ENCODE measurements at regions not wholly inside any gene's neighbourhood (a gene's known extent, or its start where the extent isn't known, plus 50 kb on each side); places are given as distances from the start of the nearest gene placed in this dataset.

DNA sequence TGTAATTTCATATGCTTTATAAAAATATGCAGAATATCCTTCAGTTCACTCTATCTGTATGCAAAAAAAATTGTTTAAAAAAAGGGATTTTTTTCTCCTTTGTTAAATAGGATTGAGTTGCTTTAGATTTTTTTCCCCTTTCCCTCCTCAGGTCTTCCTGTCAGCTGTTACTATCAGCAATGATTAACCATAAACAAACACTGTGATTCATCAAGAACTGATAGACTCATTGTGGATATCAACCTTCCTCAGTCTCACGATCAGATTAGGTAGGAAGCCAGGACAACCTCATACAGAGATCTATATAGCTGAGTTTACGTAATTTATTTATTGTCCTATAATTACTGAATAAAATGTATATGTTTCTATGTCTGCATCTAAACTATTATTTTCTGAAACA is 2136.2 kb upstream of the CELF4 start:
- Histone ChIP-seq H3K9me3 (ENCODE audit: control insufficient read depth, low read length) (no peaks in the 10 kb centered on the region), H4K8ac (ENCODE audit: low read length) (no peak overlapping the region), H3K36me3 (ENCODE audit: control insufficient read depth in 1 of 2, insufficient read depth in 2 of 2, low read depth in 1 of 2, low read length in 2 of 2) (no peaks in the 10 kb centered on the region), H2BK12ac (ENCODE audit: low read length in 2 of 2) (no peak overlapping the region), H2BK120ac (ENCODE audit: low read depth, low read length) (no peak overlapping the region), H4K91ac (ENCODE audit: low read length) (no peak overlapping the region), H3K9ac (ENCODE audit: low read length) (no peak overlapping the region), H3K79me1 (replicated peaks; ENCODE audit: low read length, poor library complexity, severe bottlenecking) (no peaks in the 10 kb centered on the region), H3K23ac (ENCODE audit: low read length in 2 of 2) (no peak overlapping the region), H3K27ac (ENCODE audit: low read length, poor library complexity, severe bottlenecking) (no peak overlapping the region), H3K4ac (ENCODE audit: low read depth in 1 of 2, low read length in 2 of 2) (no peak overlapping the region), H3K14ac (ENCODE audit: low read length in 2 of 2) (no peak overlapping the region), H2BK5ac (ENCODE audit: low read depth, low read length, poor library complexity, severe bottlenecking) (no peak overlapping the region), H3K27me3 (ENCODE audit: control insufficient read depth in 1 of 2, insufficient read depth in 1 of 2, low read length in 2 of 2) (no peaks in the 10 kb centered on the region), H3K18ac (ENCODE audit: low read depth in 1 of 2, low read length in 2 of 2) (no peak overlapping the region), H2BK15ac (ENCODE audit: low read depth, poor library complexity, severe bottlenecking) (no peak overlapping the region), H2AFZ (ENCODE audit: low read depth, low read length) (no peak overlapping the region), H3K4me1 (ENCODE audit: control insufficient read depth, insufficient read depth, low read depth, low read length) (no peaks in the 10 kb centered on the region), H3K4me3 (ENCODE audit: insufficient read depth in 1 of 2, low read depth in 1 of 2, low read length in 2 of 2) (no peak overlapping the region), H2AK5ac (ENCODE audit: low read length, severe bottlenecking) (no peak overlapping the region), H3K4me2 (ENCODE audit: low read length, poor library complexity, severe bottlenecking) (no peak overlapping the region)
- WGBS: no CpG with 5 or more reads among the region's 2 CpGs
- peak; percentile 47 for DNase-seq

DNA sequence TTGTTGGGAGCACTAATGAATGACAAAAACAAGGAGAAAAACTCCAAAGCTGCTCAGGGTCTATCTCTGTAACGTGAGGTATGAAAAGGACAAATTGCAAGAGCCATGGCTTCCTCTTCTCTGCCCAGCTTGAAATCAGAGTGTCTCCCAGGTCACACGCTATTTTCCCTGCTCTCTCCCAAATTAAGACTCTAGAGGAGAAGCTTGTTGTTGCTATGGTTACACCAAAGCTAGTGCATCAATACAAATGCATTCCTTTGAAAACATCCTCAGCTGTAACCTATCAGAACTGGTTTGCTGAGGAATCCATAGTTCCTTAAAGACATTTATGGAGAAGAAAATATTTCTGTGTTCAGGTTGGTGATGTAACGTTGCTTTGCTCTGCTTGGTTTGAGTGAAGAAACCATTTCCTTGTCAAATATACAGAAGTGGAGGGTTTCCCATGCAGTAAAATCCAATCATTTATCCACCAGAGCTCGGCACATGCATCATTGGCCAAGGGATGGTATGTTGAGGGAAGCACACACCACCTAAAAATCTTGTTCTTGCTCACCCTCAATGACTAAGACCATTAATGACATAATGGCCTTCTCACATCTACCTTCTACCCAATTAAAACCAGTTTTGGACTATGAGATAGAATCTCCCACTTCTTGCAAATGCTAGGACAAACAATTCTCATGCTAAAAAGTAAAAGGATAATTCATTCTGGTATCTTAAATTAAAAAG is 2135.6 kb upstream of the CELF4 start:
- no peak overlapping the region for H4K91ac ChIP-seq (ENCODE audit: low read length)
- H3K36me3 ChIP-seq (ENCODE audit: control insufficient read depth in 1 of 2, insufficient read depth in 2 of 2, low read depth in 1 of 2, low read length in 2 of 2): no peaks in the 10 kb centered on the region
- H3K9ac ChIP-seq (ENCODE audit: low read length): no peak overlapping the region
- H2AFZ ChIP-seq (ENCODE audit: low read depth, low read length): no peak overlapping the region
- 98% methylated on average over 3 of the region's 4 CpGs for WGBS
- H3K79me1 ChIP-seq (replicated peaks; ENCODE audit: low read length, poor library complexity, severe bottlenecking): no peaks in the 10 kb centered on the region
- H3K4me1 ChIP-seq (ENCODE audit: control insufficient read depth, insufficient read depth, low read depth, low read length): no peaks in the 10 kb centered on the region
- no peak overlapping the region for H3K27ac ChIP-seq (ENCODE audit: low read length, poor library complexity, severe bottlenecking)
- H3K18ac ChIP-seq (ENCODE audit: low read depth in 1 of 2, low read length in 2 of 2): no peak overlapping the region
- H3K14ac ChIP-seq (ENCODE audit: low read length in 2 of 2): no peak overlapping the region
- H3K4ac ChIP-seq (ENCODE audit: low read depth in 1 of 2, low read length in 2 of 2): no peak overlapping the region
- H3K27me3 ChIP-seq (ENCODE audit: control insufficient read depth in 1 of 2, insufficient read depth in 1 of 2, low read length in 2 of 2): no peaks in the 10 kb centered on the region
- H2BK12ac ChIP-seq (ENCODE audit: low read length in 2 of 2): no peak overlapping the region
- no peak overlapping the region for H3K4me3 ChIP-seq (ENCODE audit: insufficient read depth in 1 of 2, low read depth in 1 of 2, low read length in 2 of 2)
- H2BK120ac ChIP-seq (ENCODE audit: low read depth, low read length): no peak overlapping the region
- H3K9me3 ChIP-seq (ENCODE audit: control insufficient read depth, low read length): no peaks in the 10 kb centered on the region
- no peak overlapping the region for H3K23ac ChIP-seq (ENCODE audit: low read length in 2 of 2)
- H4K8ac ChIP-seq (ENCODE audit: low read length): no peak overlapping the region
- H2BK15ac ChIP-seq (ENCODE audit: low read depth, poor library complexity, severe bottlenecking): no peak overlapping the region
- H2BK5ac ChIP-seq (ENCODE audit: low read depth, low read length, poor library complexity, severe bottlenecking): no peak overlapping the region
- H2AK5ac ChIP-seq (ENCODE audit: low read length, severe bottlenecking): no peak overlapping the region
- H3K4me2 ChIP-seq (ENCODE audit: low read length, poor library complexity, severe bottlenecking): no peak overlapping the region
- no peak for DNase-seq

GRCh38 chr18:39699340-39699964 is 2133.9 kb upstream of the CELF4 start:
- Histone ChIP-seq H3K27ac (ENCODE audit: low read length, poor library complexity, severe bottlenecking) (no peak overlapping the region), H3K27me3 (ENCODE audit: control insufficient read depth in 1 of 2, insufficient read depth in 1 of 2, low read length in 2 of 2) (no peaks in the 10 kb centered on the region), H3K9me3 (ENCODE audit: control insufficient read depth, low read length) (no peaks in the 10 kb centered on the region), H3K9ac (ENCODE audit: low read length) (no peak overlapping the region), H3K4me3 (ENCODE audit: insufficient read depth in 1 of 2, low read depth in 1 of 2, low read length in 2 of 2) (no peak overlapping the region), H3K4ac (ENCODE audit: low read depth in 1 of 2, low read length in 2 of 2) (no peak overlapping the region), H3K36me3 (ENCODE audit: control insufficient read depth in 1 of 2, insufficient read depth in 2 of 2, low read depth in 1 of 2, low read length in 2 of 2) (no peaks in the 10 kb centered on the region), H3K14ac (ENCODE audit: low read length in 2 of 2) (no peak overlapping the region), H4K91ac (ENCODE audit: low read length) (no peak overlapping the region), H2BK15ac (ENCODE audit: low read depth, poor library complexity, severe bottlenecking) (no peak overlapping the region), H3K18ac (ENCODE audit: low read depth in 1 of 2, low read length in 2 of 2) (no peak overlapping the region), H3K23ac (ENCODE audit: low read length in 2 of 2) (no peak overlapping the region), H2AFZ (ENCODE audit: low read depth, low read length) (no peak overlapping the region), H3K4me2 (ENCODE audit: low read length, poor library complexity, severe bottlenecking) (no peak overlapping the region), H3K79me1 (replicated peaks; ENCODE audit: low read length, poor library complexity, severe bottlenecking) (no peaks in the 10 kb centered on the region), H4K8ac (ENCODE audit: low read length) (no peak overlapping the region), H2BK5ac (ENCODE audit: low read depth, low read length, poor library complexity, severe bottlenecking) (no peak overlapping the region), H2AK5ac (ENCODE audit: low read length, severe bottlenecking) (no peak overlapping the region), H3K4me1 (ENCODE audit: control insufficient read depth, insufficient read depth, low read depth, low read length) (no peaks in the 10 kb centered on the region), H2BK120ac (ENCODE audit: low read depth, low read length) (no peak overlapping the region), H2BK12ac (ENCODE audit: low read length in 2 of 2) (no peak overlapping the region)
- DNase-seq: no peak
- WGBS: 86% methylated on average over 5 of the region's 5 CpGs

DNA sequence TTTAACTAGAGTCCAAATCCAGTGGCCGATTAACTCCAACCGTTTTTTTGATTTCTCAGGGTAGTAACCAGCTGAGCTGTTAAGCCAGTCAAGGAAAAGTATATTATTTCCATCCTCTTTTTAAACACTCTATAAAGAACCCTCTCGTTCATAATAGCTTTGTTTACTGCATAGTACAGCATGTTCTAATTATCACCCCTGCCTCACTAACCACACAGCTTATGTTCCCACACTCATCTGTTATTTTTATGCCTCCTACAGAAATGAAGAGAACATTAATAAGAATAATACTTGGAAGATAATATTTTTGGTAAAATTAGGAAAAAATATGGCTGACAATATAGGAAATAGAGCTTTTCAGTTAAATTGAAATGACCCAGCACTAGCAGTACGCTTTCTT is 2132.8 kb upstream of the CELF4 start:
- Histone ChIP-seq H3K4me3 (ENCODE audit: insufficient read depth in 1 of 2, low read depth in 1 of 2, low read length in 2 of 2) (no peak overlapping the region), H2BK5ac (ENCODE audit: low read depth, low read length, poor library complexity, severe bottlenecking) (no peak overlapping the region), H3K14ac (ENCODE audit: low read length in 2 of 2) (no peak overlapping the region), H3K4me1 (ENCODE audit: control insufficient read depth, insufficient read depth, low read depth, low read length) (no peaks in the 10 kb centered on the region), H2BK120ac (ENCODE audit: low read depth, low read length) (no peak overlapping the region), H3K18ac (ENCODE audit: low read depth in 1 of 2, low read length in 2 of 2) (no peak overlapping the region), H4K8ac (ENCODE audit: low read length) (no peak overlapping the region), H3K36me3 (ENCODE audit: control insufficient read depth in 1 of 2, insufficient read depth in 2 of 2, low read depth in 1 of 2, low read length in 2 of 2) (no peaks in the 10 kb centered on the region), H3K79me1 (replicated peaks; ENCODE audit: low read length, poor library complexity, severe bottlenecking) (no peaks in the 10 kb centered on the region), H3K23ac (ENCODE audit: low read length in 2 of 2) (no peak overlapping the region), H3K4me2 (ENCODE audit: low read length, poor library complexity, severe bottlenecking) (no peak overlapping the region), H2AFZ (ENCODE audit: low read depth, low read length) (no peak overlapping the region), H3K4ac (ENCODE audit: low read depth in 1 of 2, low read length in 2 of 2) (no peak overlapping the region), H2BK12ac (ENCODE audit: low read length in 2 of 2) (no peak overlapping the region), H4K91ac (ENCODE audit: low read length) (no peak overlapping the region), H3K9ac (ENCODE audit: low read length) (no peak overlapping the region), H3K9me3 (ENCODE audit: control insufficient read depth, low read length) (no peaks in the 10 kb centered on the region), H3K27me3 (ENCODE audit: control insufficient read depth in 1 of 2, insufficient read depth in 1 of 2, low read length in 2 of 2) (no peaks in the 10 kb centered on the region), H2BK15ac (ENCODE audit: low read depth, poor library complexity, severe bottlenecking) (no peak overlapping the region), H2AK5ac (ENCODE audit: low read length, severe bottlenecking) (no peak overlapping the region), H3K27ac (ENCODE audit: low read length, poor library complexity, severe bottlenecking) (no peak overlapping the region)
- WGBS: 74% methylated on average over 4 of the region's 4 CpGs
- no peak for DNase-seq
